ENCODE measurements at regions not wholly inside any gene's neighbourhood (a gene's known extent, or its start where the extent isn't known, plus 50 kb on each side); places are given as distances from the start of the nearest gene placed in this dataset.

GRCh38 chr22:19631899-19632667 lies 82.2 kb upstream of the SEPTIN5 start (continued):
- TF ChIP-seq, protein P1, sequence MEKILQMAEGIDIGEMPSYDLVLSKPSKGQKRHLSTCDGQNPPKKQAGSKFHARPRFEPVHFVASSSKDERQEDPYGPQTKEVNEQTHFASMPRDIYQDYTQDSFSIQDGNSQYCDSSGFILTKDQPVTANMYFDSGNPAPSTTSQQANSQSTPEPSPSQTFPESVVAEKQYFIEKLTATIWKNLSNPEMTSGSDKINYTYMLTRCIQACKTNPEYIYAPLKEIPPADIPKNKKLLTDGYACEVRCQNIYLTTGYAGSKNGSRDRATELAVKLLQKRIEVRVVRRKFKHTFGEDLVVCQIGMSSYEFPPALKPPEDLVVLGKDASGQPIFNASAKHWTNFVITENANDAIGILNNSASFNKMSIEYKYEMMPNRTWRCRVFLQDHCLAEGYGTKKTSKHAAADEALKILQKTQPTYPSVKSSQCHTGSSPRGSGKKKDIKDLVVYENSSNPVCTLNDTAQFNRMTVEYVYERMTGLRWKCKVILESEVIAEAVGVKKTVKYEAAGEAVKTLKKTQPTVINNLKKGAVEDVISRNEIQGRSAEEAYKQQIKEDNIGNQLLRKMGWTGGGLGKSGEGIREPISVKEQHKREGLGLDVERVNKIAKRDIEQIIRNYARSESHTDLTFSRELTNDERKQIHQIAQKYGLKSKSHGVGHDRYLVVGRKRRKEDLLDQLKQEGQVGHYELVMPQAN (IDR thresholded peaks at IDR 0.05; ENCODE audit: borderline replicate concordance), result peak; percentile 31; the same call in 1 of the 2 replicates
- TF ChIP-seq, protein P2, sequence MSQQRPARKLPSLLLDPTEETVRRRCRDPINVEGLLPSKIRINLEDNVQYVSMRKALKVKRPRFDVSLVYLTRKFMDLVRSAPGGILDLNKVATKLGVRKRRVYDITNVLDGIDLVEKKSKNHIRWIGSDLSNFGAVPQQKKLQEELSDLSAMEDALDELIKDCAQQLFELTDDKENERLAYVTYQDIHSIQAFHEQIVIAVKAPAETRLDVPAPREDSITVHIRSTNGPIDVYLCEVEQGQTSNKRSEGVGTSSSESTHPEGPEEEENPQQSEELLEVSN (IDR thresholded peaks at IDR 0.05; ENCODE audit: borderline replicate concordance in 1 of 2, extremely low read depth in 1 of 2, insufficient read depth in 1 of 2, insufficient read length in 1 of 2, low read depth in 1 of 2, low read length in 1 of 2, poor library complexity in 1 of 2, severe bottlenecking in 1 of 2), result peak in 1 of 2 experiments; percentile 36
- TF ChIP-seq SMAD1 (IDR thresholded peaks at IDR 0.05; ENCODE audit: low read depth, low read length, partially characterized antibody), result no peak
- peak; percentile 59 for TF ChIP-seq PYGO2 (tag; IDR thresholded peaks at IDR 0.05)
- TF ChIP-seq, protein P3, sequence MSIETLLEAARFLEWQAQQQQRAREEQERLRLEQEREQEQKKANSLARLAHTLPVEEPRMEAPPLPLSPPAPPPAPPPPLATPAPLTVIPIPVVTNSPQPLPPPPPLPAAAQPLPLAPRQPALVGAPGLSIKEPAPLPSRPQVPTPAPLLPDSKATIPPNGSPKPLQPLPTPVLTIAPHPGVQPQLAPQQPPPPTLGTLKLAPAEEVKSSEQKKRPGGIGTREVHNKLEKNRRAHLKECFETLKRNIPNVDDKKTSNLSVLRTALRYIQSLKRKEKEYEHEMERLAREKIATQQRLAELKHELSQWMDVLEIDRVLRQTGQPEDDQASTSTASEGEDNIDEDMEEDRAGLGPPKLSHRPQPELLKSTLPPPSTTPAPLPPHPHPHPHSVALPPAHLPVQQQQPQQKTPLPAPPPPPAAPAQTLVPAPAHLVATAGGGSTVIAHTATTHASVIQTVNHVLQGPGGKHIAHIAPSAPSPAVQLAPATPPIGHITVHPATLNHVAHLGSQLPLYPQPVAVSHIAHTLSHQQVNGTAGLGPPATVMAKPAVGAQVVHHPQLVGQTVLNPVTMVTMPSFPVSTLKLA (conservative IDR thresholded peaks at IDR 0.05), result peak in 1 of 2 experiments; percentile 59; a peak in 3 of 4 replicates
- no peak for TF ChIP-seq ZBTB40 (IDR thresholded peaks at IDR 0.05)
- peak; percentile 48; the same call in 1 of the 2 replicates for TF ChIP-seq ZBTB40 (CRISPR knock-in tag; IDR thresholded peaks at IDR 0.05)
- peak; percentile 52; the same call in 1 of the 2 replicates for TF ChIP-seq MEF2A (IDR thresholded peaks at IDR 0.05; ENCODE audit: control insufficient read depth, low read depth, low read length)
- no peak for TF ChIP-seq PREB (CRISPR knock-in tag; IDR thresholded peaks at IDR 0.05)
- TF ChIP-seq SMAD3 (CRISPR knock-in tag; conservative IDR thresholded peaks at IDR 0.05), result peak; percentile 81; the same call in 1 of the 2 replicates
